OCI-LY3 (cell line): ENCODE measurements at regions not wholly inside any gene's neighbourhood (a gene's known extent, or its start where the extent isn't known, plus 50 kb on each side); places are given as distances from the start of the nearest gene placed in this dataset.

ENCODE experiments used
- H2AFZ ChIP-seq: fragments of 200-600, 300-600 bp; shearing (Covaris generic); 2 replicates; pipeline ENCODE4 v1.6.0; 2014; ENCODE audit warnings: antibody characterized with exemption, low read depth, low read length
- H3K27ac ChIP-seq: fragments of 200-600, 300-600 bp; sonication (generic); 2 replicates; pipeline ENCODE4 v1.5.1; 2014; ENCODE audit warnings: mild to moderate bottlenecking, low read length, moderate library complexity, mixed read lengths
- H3K27me3 ChIP-seq: fragments of 200-600, 300-600 bp; sonication (generic); 2 replicates; pipeline ENCODE4 v1.6.1; 2014; ENCODE audit warnings: low read depth, low read length, mixed read lengths
- H3K36me3 ChIP-seq: fragments of 200-600, 300-600 bp; sonication (generic); replicated peaks from 2 replicates; pipeline ENCODE3; 2014; ENCODE audit warnings: low read depth, low read length, mixed read lengths
- H3K4me1 ChIP-seq: fragments of 300-600, 200-600 bp; sonication (generic); 2 replicates; pipeline ENCODE4 v1.6.1; 2014; ENCODE audit warnings: low read length, mixed read lengths
- H3K4me2 ChIP-seq: fragments of 200-600, 300-600 bp; sonication (generic); 2 replicates; pipeline ENCODE4 v1.6.1; 2014; ENCODE audit warnings: low read length, mixed read lengths
- H3K4me3 ChIP-seq: fragments of 300-600, 200-600 bp; sonication (generic); 2 replicates; pipeline ENCODE4 v1.5.1; 2014; ENCODE audit warnings: antibody characterized with exemption, mild to moderate bottlenecking, low read length, moderate library complexity
- H3K79me2 ChIP-seq: fragments of 300-600, 200-600 bp; shearing (Covaris generic); 2 replicates; pipeline ENCODE4 v1.6.1; 2014; ENCODE audit warnings: mild to moderate bottlenecking, low read length, mixed read lengths
- H3K9ac ChIP-seq: fragments of 300-600, 200-600 bp; shearing (Covaris generic); 2 replicates; pipeline ENCODE4 v1.6.0; 2014; ENCODE audit warnings: mild to moderate bottlenecking, low read length, moderate library complexity
- H3K9me3 ChIP-seq: fragments of 200-600, 300-600 bp; shearing (Covaris generic); 2 replicates; pipeline ENCODE4 v1.6.1; 2014; ENCODE audit warnings: low read length, mixed read lengths; ENCODE audit not compliant: insufficient read depth
- H4K20me1 ChIP-seq: fragments of 200-600, 300-600 bp; sonication (generic); 2 replicates; pipeline ENCODE4 v1.6.1; 2016; ENCODE audit warnings: low read length, mixed read lengths; ENCODE audit not compliant: insufficient read depth
- CTCF ChIP-seq: fragments of 200-600, 300-600 bp; sonication (generic); IDR thresholded peaks from 2 replicates; pipeline ENCODE4 v1.5.1; 2014; ENCODE audit warnings: antibody characterized with exemption, low read length, low read depth
- EZH2phosphoT487 ChIP-seq: fragments of 200-600 bp; shearing (Covaris generic); IDR thresholded peaks from 2 replicates; pipeline ENCODE4 v1.6.1; 2018; ENCODE audit warnings: antibody characterized with exemption, mixed run types, low read depth

GRCh38 chr4:187944179-187944578 is 51.4 kb upstream of the ZFP42 start:
- no peaks in the 10 kb centered on the region for H3K79me2 ChIP-seq
- no peak overlapping the region for H3K27ac ChIP-seq
- H2AFZ ChIP-seq = no peak overlapping the region
- H4K20me1 ChIP-seq = no peaks in the 10 kb centered on the region
- H3K36me3 ChIP-seq = no peaks in the 10 kb centered on the region
- H3K4me1 ChIP-seq = no peaks in the 10 kb centered on the region
- TF ChIP-seq EZH2phosphoT487 (no peak), CTCF (no peak)
- H3K27me3 ChIP-seq = no peaks in the 10 kb centered on the region
- H3K9me3 ChIP-seq = no peaks in the 10 kb centered on the region
- no peak overlapping the region for H3K4me3 ChIP-seq
- no peak overlapping the region for H3K4me2 ChIP-seq
- H3K9ac ChIP-seq = no peak overlapping the region
